22Rv1 (cell line): ENCODE measurements at regions not wholly inside any gene's neighbourhood (a gene's known extent, or its start where the extent isn't known, plus 50 kb on each side); places are given as distances from the start of the nearest gene placed in this dataset.

Experiments used
- ZFX ChIP-seq: fragments of 450-650 bp; IDR thresholded peaks from 2 replicates; pipeline ENCODE4 v1.6.1; 2017; ENCODE audit warnings: antibody characterized with exemption, borderline replicate concordance
- TF ChIP-seq, protein P1 (sequence below): fragments of 450-650 bp; IDR thresholded peaks from 2 replicates; pipeline ENCODE4 v1.5.1; 2017; ENCODE audit warnings: mild to moderate bottlenecking

DNA sequence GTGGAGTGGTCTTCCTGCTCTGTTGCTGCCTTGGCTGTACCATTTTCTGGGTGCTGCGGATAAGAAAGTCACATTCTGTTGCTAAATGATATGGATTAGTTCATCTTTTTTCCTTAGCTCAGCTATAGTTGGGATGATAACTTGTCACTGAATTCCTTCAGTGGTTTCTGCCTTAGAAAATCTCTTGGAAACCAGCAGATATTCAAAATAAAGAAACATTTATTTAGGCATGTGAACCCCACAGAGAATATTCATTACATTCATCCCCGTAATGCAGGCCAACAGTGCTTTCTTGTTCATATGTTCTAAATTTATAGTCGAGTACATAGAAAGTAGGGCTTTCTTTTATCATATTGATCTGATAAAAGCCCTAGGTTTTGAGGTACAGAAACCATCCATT, 151.3 kb downstream of the CYB561 start:
- TF ChIP-seq, protein P1, sequence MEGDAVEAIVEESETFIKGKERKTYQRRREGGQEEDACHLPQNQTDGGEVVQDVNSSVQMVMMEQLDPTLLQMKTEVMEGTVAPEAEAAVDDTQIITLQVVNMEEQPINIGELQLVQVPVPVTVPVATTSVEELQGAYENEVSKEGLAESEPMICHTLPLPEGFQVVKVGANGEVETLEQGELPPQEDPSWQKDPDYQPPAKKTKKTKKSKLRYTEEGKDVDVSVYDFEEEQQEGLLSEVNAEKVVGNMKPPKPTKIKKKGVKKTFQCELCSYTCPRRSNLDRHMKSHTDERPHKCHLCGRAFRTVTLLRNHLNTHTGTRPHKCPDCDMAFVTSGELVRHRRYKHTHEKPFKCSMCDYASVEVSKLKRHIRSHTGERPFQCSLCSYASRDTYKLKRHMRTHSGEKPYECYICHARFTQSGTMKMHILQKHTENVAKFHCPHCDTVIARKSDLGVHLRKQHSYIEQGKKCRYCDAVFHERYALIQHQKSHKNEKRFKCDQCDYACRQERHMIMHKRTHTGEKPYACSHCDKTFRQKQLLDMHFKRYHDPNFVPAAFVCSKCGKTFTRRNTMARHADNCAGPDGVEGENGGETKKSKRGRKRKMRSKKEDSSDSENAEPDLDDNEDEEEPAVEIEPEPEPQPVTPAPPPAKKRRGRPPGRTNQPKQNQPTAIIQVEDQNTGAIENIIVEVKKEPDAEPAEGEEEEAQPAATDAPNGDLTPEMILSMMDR: no peak
- no peak for TF ChIP-seq ZFX
